H9 (cell line): ENCODE measurements at regions not wholly inside any gene's neighbourhood (a gene's known extent, or its start where the extent isn't known, plus 50 kb on each side); places are given as distances from the start of the nearest gene placed in this dataset.

Experiments
- DNase-seq: peaks from one replicate; pipeline ENCODE4 v3.0.0-alpha.2; 2017
- H2AFZ ChIP-seq: one replicate; pipeline ENCODE4 v1.6.1; 2013; ENCODE audit warnings: mild to moderate bottlenecking, low read length, control low read depth, moderate library complexity
- H2AK5ac ChIP-seq: 2 replicates; pipeline ENCODE4 v1.6.1; 2013; ENCODE audit warnings: low read length, control low read depth, mixed read lengths; ENCODE audit not compliant: insufficient read length
- H2BK120ac ChIP-seq: one replicate; pipeline ENCODE4 v1.6.1; 2013; ENCODE audit warnings: low read depth, mild to moderate bottlenecking, low read length, control low read depth, inconsistent platforms; ENCODE audit not compliant: poor library complexity, severe bottlenecking
- H2BK12ac ChIP-seq: 2 replicates; pipeline ENCODE4 v1.6.1; 2013; ENCODE audit warnings: low read length, control low read depth, mixed read lengths, low read depth; ENCODE audit not compliant: insufficient read length
- H2BK15ac ChIP-seq: 2 replicates; pipeline ENCODE4 v1.6.1; 2013; ENCODE audit warnings: low read depth, low read length, control low read depth
- H2BK20ac ChIP-seq: one replicate; pipeline ENCODE4 v1.6.1; 2013; ENCODE audit warnings: low read depth, mild to moderate bottlenecking, low read length, control low read depth, inconsistent platforms; ENCODE audit not compliant: poor library complexity, severe bottlenecking
- H2BK5ac ChIP-seq: 2 replicates; pipeline ENCODE4 v1.6.1; 2013; ENCODE audit warnings: low read length, control low read depth, mixed read lengths; ENCODE audit not compliant: insufficient read length
- H3K14ac ChIP-seq: 2 replicates; pipeline ENCODE4 v1.6.1; 2013; ENCODE audit warnings: low read length, control low read depth; ENCODE audit not compliant: insufficient read depth
- H3K18ac ChIP-seq: 2 replicates; pipeline ENCODE4 v1.6.1; 2013; ENCODE audit warnings: low read depth, mild to moderate bottlenecking, mixed read lengths, low read length, control low read depth; ENCODE audit not compliant: insufficient read length
- H3K23ac ChIP-seq: 2 replicates; pipeline ENCODE4 v1.6.1; 2013; ENCODE audit warnings: low read length, control low read depth, mixed read lengths, low read depth; ENCODE audit not compliant: insufficient read length
- H3K23me2 ChIP-seq: 2 replicates; pipeline ENCODE4 v1.6.1; 2013; ENCODE audit warnings: low read depth, mild to moderate bottlenecking, mixed read lengths, low read length, control low read depth; ENCODE audit not compliant: insufficient read length, poor library complexity, severe bottlenecking
- H3K27ac ChIP-seq: 2 replicates; pipeline ENCODE4 v1.5.1; 2013; ENCODE audit warnings: low read length, control low read depth, mixed read lengths, low read depth; ENCODE audit not compliant: insufficient read length
- H3K27me3 ChIP-seq: 2 replicates; pipeline ENCODE4 v1.6.1; 2013; ENCODE audit warnings: low read length, control low read depth, inconsistent platforms; ENCODE audit not compliant: insufficient read depth
- H3K4ac ChIP-seq: 2 replicates; pipeline ENCODE4 v1.6.1; 2013; ENCODE audit warnings: low read depth, mild to moderate bottlenecking, control low read depth, inconsistent platforms, low read length, moderate library complexity
- H3K4me1 ChIP-seq: 2 replicates; pipeline ENCODE4 v1.6.1; 2013; ENCODE audit warnings: low read length, control low read depth, inconsistent platforms; ENCODE audit not compliant: insufficient read depth
- H3K4me2 ChIP-seq: 2 replicates; pipeline ENCODE4 v1.6.1; 2013; ENCODE audit warnings: low read length, control low read depth, mixed read lengths; ENCODE audit not compliant: insufficient read length, insufficient read depth
- H3K56ac ChIP-seq: 2 replicates; pipeline ENCODE4 v1.6.1; 2013; ENCODE audit warnings: low read depth, mild to moderate bottlenecking, mixed read lengths, low read length, control low read depth; ENCODE audit not compliant: insufficient read length
- H3K79me1 ChIP-seq: 2 replicates; pipeline ENCODE4 v1.6.1; 2013; ENCODE audit warnings: low read depth, mild to moderate bottlenecking, moderate library complexity, low read length, control low read depth, inconsistent platforms; ENCODE audit not compliant: insufficient read depth, poor library complexity, severe bottlenecking
- H3K79me2 ChIP-seq: 2 replicates; pipeline ENCODE4 v1.6.1; 2013; ENCODE audit warnings: low read length, control low read depth, inconsistent platforms; ENCODE audit not compliant: insufficient read depth
- H3K9ac ChIP-seq: 2 replicates; pipeline ENCODE4 v1.6.1; 2013; ENCODE audit warnings: low read length, control low read depth, mixed read lengths; ENCODE audit not compliant: insufficient read length; ENCODE audit errors: extremely low read depth
- H3K9me3 ChIP-seq: one replicate; pipeline ENCODE4 v1.6.1; 2013; ENCODE audit warnings: low read depth, low read length, inconsistent platforms; ENCODE audit not compliant: control insufficient read depth
- H3T11ph ChIP-seq: one replicate; pipeline ENCODE4 v1.6.1; 2013; ENCODE audit warnings: mild to moderate bottlenecking, low read length, control low read depth, inconsistent platforms
- H4K20me1 ChIP-seq: one replicate; pipeline ENCODE4 v1.6.1; 2013; ENCODE audit not compliant: control insufficient read depth, insufficient read length, insufficient read depth
- H4K5ac ChIP-seq: 2 replicates; pipeline ENCODE4 v1.6.1; 2013; ENCODE audit warnings: low read depth, mild to moderate bottlenecking, mixed read lengths, low read length, control low read depth; ENCODE audit not compliant: insufficient read length
- H4K8ac ChIP-seq: replicated peaks from 2 replicates; pipeline ENCODE4 v1.6.1; 2013; ENCODE audit warnings: low read length, control low read depth, mixed read lengths, low read depth; ENCODE audit not compliant: insufficient read length
- H4K91ac ChIP-seq: 2 replicates; pipeline ENCODE4 v1.6.1; 2013; ENCODE audit warnings: low read depth, mild to moderate bottlenecking, moderate library complexity, mixed read lengths, low read length, control low read depth; ENCODE audit not compliant: insufficient read length
- H3K27ac Mint-ChIP-seq, 3 experiments: 2 replicates in 2 of 3; 3 replicates in 1 of 3; pipeline ENCODE4 v1.8.0; 2020 to 2021; ENCODE audit warnings: mixed read lengths in 3 of 3, mild to moderate bottlenecking in 1 of 3, moderate library complexity in 1 of 3
- H3K27me3 Mint-ChIP-seq: 2 replicates; pipeline ENCODE4 v1.8.0; 2021; ENCODE audit warnings: low read depth, mild to moderate bottlenecking, moderate library complexity, mixed read lengths
- H3K36me3 Mint-ChIP-seq, 3 experiments: 2 replicates in 2 of 3; 3 replicates in 1 of 3; pipeline ENCODE4 v1.8.0; 2020 to 2021; ENCODE audit warnings: low read depth in 3 of 3, mixed read lengths in 3 of 3; ENCODE audit not compliant: insufficient read depth in 1 of 3
- H3K4me1 Mint-ChIP-seq, 2 experiments: 2 replicates each; pipeline ENCODE4 v1.8.0; 2020; ENCODE audit warnings: mixed read lengths in 2 of 2
- H3K4me3 Mint-ChIP-seq, 2 experiments: 2 replicates in 1 of 2; 3 replicates in 1 of 2; pipeline ENCODE4 v1.8.0; 2020 to 2021; ENCODE audit warnings: mild to moderate bottlenecking in 2 of 2, mixed read lengths in 2 of 2, moderate library complexity in 1 of 2
- H3K9me3 Mint-ChIP-seq, 2 experiments: 2 replicates in 1 of 2; 3 replicates in 1 of 2; pipeline ENCODE4 v1.8.0; 2020; ENCODE audit warnings: mild to moderate bottlenecking in 2 of 2, mixed read lengths in 2 of 2, moderate library complexity in 1 of 2
- WGBS: extraction: QIAGEN DNeasy Blood & Tissue Kit; methylation state at CpG from one replicate; pipeline ENCODE4 v1.1.7; 2013; ENCODE audit warnings: missing lambda C conversion rate, low lambda C conversion rate, mixed read lengths; ENCODE audit not compliant: insufficient read length; ENCODE audit errors: extremely low coverage; 5-methylcytosine and 5-hydroxymethylcytosine counted together
- TF ChIP-seq, protein P1 (sequence below): fragments of 200-600 bp; sonication (generic); conservative IDR thresholded peaks from 3 replicates; pipeline ENCODE4 v1.8.0; 2021; ENCODE audit warnings: antibody characterized with exemption, mild to moderate bottlenecking

DNA sequence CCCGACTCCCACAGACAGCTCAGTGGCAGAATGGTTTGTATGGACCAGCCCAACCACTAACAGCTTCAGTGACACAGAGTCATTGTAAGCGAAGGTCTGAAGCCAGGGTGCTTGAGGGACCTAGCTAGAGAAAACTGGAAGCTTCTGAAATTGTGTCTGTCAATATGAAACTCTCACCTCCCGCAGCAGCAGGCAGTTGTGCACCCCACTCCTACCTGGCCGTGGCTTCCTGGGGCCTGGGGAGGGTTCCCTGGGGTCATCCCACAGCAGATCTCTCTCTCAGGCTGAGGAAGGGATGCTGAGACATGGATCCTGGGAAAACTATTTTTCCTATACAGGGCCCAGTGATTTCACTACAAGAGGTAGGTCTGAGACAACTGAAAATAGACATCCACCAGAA lies 229.5 kb downstream of the TFCP2L1 start:
- no peaks in the 10 kb centered on the region for H3K9me3 ChIP-seq
- H4K91ac ChIP-seq: no peak overlapping the region
- no peak overlapping the region for H3K56ac ChIP-seq
- Mint-ChIP-seq H3K9me3 (peaks cover 9 to 14% of the 10 kb centered on the region in 2 experiments; a peak in 4 of 5 replicates), H3K36me3 (no peaks in the 10 kb centered on the region), H3K4me3 (no peak overlapping the region), H3K27ac (no peak overlapping the region), H3K4me1 (no peaks in the 10 kb centered on the region), H3K27me3 (peaks cover 67% of the 10 kb centered on the region)
- H3K27me3 ChIP-seq: no peaks in the 10 kb centered on the region
- H3K79me1 ChIP-seq: no peaks in the 10 kb centered on the region
- H2BK12ac ChIP-seq: no peak overlapping the region
- no peak overlapping the region for H2BK5ac ChIP-seq
- H3K9ac ChIP-seq: no peak overlapping the region
- no peak overlapping the region for H3K18ac ChIP-seq
- H3K23ac ChIP-seq: no peak overlapping the region
- no peaks in the 10 kb centered on the region for H3K23me2 ChIP-seq
- WGBS: no CpG with 5 or more reads among the region's 4 CpGs
- no peak overlapping the region for H3K4ac ChIP-seq
- no peaks in the 10 kb centered on the region for H3K4me1 ChIP-seq
- H3T11ph ChIP-seq: no peak overlapping the region
- no peak overlapping the region for H2AFZ ChIP-seq
- H2AK5ac ChIP-seq: no peak overlapping the region
- H3K4me2 ChIP-seq: no peak overlapping the region
- H2BK15ac ChIP-seq: no peak overlapping the region
- no peak overlapping the region for H3K27ac ChIP-seq
- H4K5ac ChIP-seq: no peak overlapping the region
- no peak for DNase-seq
- no peaks in the 10 kb centered on the region for H4K20me1 ChIP-seq
- no peak overlapping the region for H3K14ac ChIP-seq
- no peak overlapping the region for H2BK120ac ChIP-seq
- no peak overlapping the region for H4K8ac ChIP-seq
- no peaks in the 10 kb centered on the region for H3K79me2 ChIP-seq
- TF ChIP-seq, protein P1, sequence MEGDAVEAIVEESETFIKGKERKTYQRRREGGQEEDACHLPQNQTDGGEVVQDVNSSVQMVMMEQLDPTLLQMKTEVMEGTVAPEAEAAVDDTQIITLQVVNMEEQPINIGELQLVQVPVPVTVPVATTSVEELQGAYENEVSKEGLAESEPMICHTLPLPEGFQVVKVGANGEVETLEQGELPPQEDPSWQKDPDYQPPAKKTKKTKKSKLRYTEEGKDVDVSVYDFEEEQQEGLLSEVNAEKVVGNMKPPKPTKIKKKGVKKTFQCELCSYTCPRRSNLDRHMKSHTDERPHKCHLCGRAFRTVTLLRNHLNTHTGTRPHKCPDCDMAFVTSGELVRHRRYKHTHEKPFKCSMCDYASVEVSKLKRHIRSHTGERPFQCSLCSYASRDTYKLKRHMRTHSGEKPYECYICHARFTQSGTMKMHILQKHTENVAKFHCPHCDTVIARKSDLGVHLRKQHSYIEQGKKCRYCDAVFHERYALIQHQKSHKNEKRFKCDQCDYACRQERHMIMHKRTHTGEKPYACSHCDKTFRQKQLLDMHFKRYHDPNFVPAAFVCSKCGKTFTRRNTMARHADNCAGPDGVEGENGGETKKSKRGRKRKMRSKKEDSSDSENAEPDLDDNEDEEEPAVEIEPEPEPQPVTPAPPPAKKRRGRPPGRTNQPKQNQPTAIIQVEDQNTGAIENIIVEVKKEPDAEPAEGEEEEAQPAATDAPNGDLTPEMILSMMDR: no peak
- no peak overlapping the region for H2BK20ac ChIP-seq
